ENCODE measurements at regions not wholly inside any gene's neighbourhood (a gene's known extent, or its start where the extent isn't known, plus 50 kb on each side); places are given as distances from the start of the nearest gene placed in this dataset.

- TF ChIP-seq, protein P1, sequence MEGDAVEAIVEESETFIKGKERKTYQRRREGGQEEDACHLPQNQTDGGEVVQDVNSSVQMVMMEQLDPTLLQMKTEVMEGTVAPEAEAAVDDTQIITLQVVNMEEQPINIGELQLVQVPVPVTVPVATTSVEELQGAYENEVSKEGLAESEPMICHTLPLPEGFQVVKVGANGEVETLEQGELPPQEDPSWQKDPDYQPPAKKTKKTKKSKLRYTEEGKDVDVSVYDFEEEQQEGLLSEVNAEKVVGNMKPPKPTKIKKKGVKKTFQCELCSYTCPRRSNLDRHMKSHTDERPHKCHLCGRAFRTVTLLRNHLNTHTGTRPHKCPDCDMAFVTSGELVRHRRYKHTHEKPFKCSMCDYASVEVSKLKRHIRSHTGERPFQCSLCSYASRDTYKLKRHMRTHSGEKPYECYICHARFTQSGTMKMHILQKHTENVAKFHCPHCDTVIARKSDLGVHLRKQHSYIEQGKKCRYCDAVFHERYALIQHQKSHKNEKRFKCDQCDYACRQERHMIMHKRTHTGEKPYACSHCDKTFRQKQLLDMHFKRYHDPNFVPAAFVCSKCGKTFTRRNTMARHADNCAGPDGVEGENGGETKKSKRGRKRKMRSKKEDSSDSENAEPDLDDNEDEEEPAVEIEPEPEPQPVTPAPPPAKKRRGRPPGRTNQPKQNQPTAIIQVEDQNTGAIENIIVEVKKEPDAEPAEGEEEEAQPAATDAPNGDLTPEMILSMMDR (IDR thresholded peaks at IDR 0.05; ENCODE audit: low read length, missing control alignments), result no peak
- DNase-seq (ENCODE audit: low read depth), result no peak
- no peak overlapping the region for H3K4me3 ChIP-seq (replicated peaks; ENCODE audit: low read depth, low read length)
Observed at GRCh38 chr5:142259758-142260157, 65.1 kb downstream of the SPRY4 start.

- TF ChIP-seq, protein P1 (IDR thresholded peaks at IDR 0.05; ENCODE audit: low read length, missing control alignments), result no peak
- DNase-seq (ENCODE audit: low read depth), result no peak
- no peak overlapping the region for H3K4me3 ChIP-seq (replicated peaks; ENCODE audit: low read depth, low read length)
Observed at GRCh38 chr5:142255831-142256230, 69.0 kb downstream of the SPRY4 start.

GRCh38 chr5:142254431-142254830, 70.4 kb downstream of the SPRY4 start:
- TF ChIP-seq, protein P1 (IDR thresholded peaks at IDR 0.05; ENCODE audit: low read length, missing control alignments), result no peak
- no peak for DNase-seq (ENCODE audit: low read depth)
- H3K4me3 ChIP-seq (replicated peaks; ENCODE audit: low read depth, low read length), result no peak overlapping the region

- H3K4me3 ChIP-seq (replicated peaks; ENCODE audit: low read depth, low read length), result no peak overlapping the region
- no peak for DNase-seq (ENCODE audit: low read depth)
- TF ChIP-seq, protein P1 (IDR thresholded peaks at IDR 0.05; ENCODE audit: low read length, missing control alignments), result no peak
Observed at GRCh38 chr5:142253938-142254337, 70.9 kb downstream of the SPRY4 start.

- DNase-seq (ENCODE audit: low read depth), result no peak
- no peak overlapping the region for H3K4me3 ChIP-seq (replicated peaks; ENCODE audit: low read depth, low read length)
- TF ChIP-seq, protein P1 (IDR thresholded peaks at IDR 0.05; ENCODE audit: low read length, missing control alignments), result no peak
Observed at GRCh38 chr5:142250119-142250518, 74.7 kb downstream of the SPRY4 start.

GRCh38 chr5:142248853-142249462, 75.9 kb downstream of the SPRY4 start:
- no peak overlapping the region for H3K4me3 ChIP-seq (replicated peaks; ENCODE audit: low read depth, low read length)
- TF ChIP-seq, protein P1 (IDR thresholded peaks at IDR 0.05; ENCODE audit: low read length, missing control alignments), result no peak
- no peak for DNase-seq (ENCODE audit: low read depth)

DNA sequence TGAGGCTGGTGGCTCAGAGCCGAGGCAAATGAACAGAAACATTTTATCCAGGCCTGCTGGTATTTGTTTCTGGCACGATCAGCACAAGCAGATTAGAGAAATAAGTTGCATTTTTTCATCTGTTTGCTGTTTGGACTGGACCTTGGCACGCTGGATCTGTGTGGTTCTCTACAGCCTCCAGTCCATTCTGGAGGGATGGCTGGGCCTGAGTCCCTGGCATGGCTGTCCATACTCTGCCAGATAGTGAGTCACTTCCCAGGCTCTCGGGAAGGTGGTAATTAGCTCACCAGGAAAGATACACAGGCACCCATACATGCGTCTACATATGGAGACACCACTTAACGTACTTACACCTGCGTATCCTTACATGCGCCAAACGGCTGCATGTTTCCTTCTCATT, 78.6 kb downstream of the SPRY4 start:
- no peak overlapping the region for H3K4me3 ChIP-seq (replicated peaks; ENCODE audit: low read depth, low read length)
- TF ChIP-seq, protein P1 (IDR thresholded peaks at IDR 0.05; ENCODE audit: low read length, missing control alignments), result no peak
- DNase-seq (ENCODE audit: low read depth), result peak; percentile 63
